Stimulated activated CD8-positive, alpha-beta memory T cell treated with anti-CD3 and anti-CD28 coated beads, Interleukin-15, amount 100 ng/mL, for 48 hours (primary cell): ENCODE measurements at regions not wholly inside any gene's neighbourhood (a gene's known extent, or its start where the extent isn't known, plus 50 kb on each side); places are given as distances from the start of the nearest gene placed in this dataset.

Source experiments
- DNase-seq, 2 donors: peaks; one replicate each; pipeline ENCODE4 v3.0.0-alpha.2; 2020; ENCODE audit warnings: low read depth in 2 of 2

GRCh38 chr2:180739070-180739469, 241.3 kb upstream of the UBE2E3 start:
- DNase-seq, result no peak

GRCh38 chr2:180735799-180736198, 244.6 kb upstream of the UBE2E3 start:
- DNase-seq, result no peak

- no peak for DNase-seq
Measured at GRCh38 chr2:180734382-180734781, 246.0 kb upstream of the UBE2E3 start.

- no peak for DNase-seq
Measured at GRCh38 chr2:180733330-180733729, 247.1 kb upstream of the UBE2E3 start.

- DNase-seq, result no peak
Measured at GRCh38 chr2:180732337-180732736, 248.1 kb upstream of the UBE2E3 start.

- DNase-seq, result no peak
Measured at GRCh38 chr2:180730976-180731375, 249.4 kb upstream of the UBE2E3 start.

GRCh38 chr2:180728928-180729559, 251.4 kb upstream of the UBE2E3 start:
- no peak for DNase-seq

- no peak for DNase-seq
Measured at GRCh38 chr2:180723712-180724111, 256.7 kb upstream of the UBE2E3 start.

GRCh38 chr2:180722551-180723239, 257.7 kb upstream of the UBE2E3 start:
- DNase-seq, result no peak

- no peak for DNase-seq
Measured at GRCh38 chr2:180720829-180721228, 259.6 kb upstream of the UBE2E3 start.

GRCh38 chr2:180717588-180717987, 262.8 kb upstream of the UBE2E3 start:
- no peak for DNase-seq

- DNase-seq, result no peak
Measured at GRCh38 chr2:180716186-180717180, 263.9 kb upstream of the UBE2E3 start.

- no peak for DNase-seq
Measured at GRCh38 chr2:180715044-180715443, 265.4 kb upstream of the UBE2E3 start.

- DNase-seq, result no peak
Measured at GRCh38 chr2:180709392-180710145, 270.8 kb upstream of the UBE2E3 start.

GRCh38 chr2:180707884-180708205, 272.6 kb upstream of the UBE2E3 start:
- no peak for DNase-seq

GRCh38 chr2:180707175-180707883, 273.1 kb upstream of the UBE2E3 start:
- no peak for DNase-seq

GRCh38 chr2:180706694-180707093, 273.7 kb upstream of the UBE2E3 start:
- no peak for DNase-seq

- no peak for DNase-seq
Measured at GRCh38 chr2:180705551-180705950, 274.9 kb upstream of the UBE2E3 start.

- DNase-seq, result no peak
Measured at GRCh38 chr2:180705122-180705521, 275.3 kb upstream of the UBE2E3 start.

GRCh38 chr2:180699657-180700361, 280.6 kb upstream of the UBE2E3 start:
- no peak for DNase-seq

GRCh38 chr2:180698668-180699067, 281.7 kb upstream of the UBE2E3 start:
- DNase-seq, result no peak
